Skin epidermis (tissue), 12 donors: ENCODE measurements at regions not wholly inside any gene's neighbourhood (a gene's known extent, or its start where the extent isn't known, plus 50 kb on each side); places are given as distances from the start of the nearest gene placed in this dataset.
A peak's percentile ranks its signal among the peaks of the same experiment; 100 is the strongest.
"Not testable (repeated sequence)": the region's sequence is repeated elsewhere in the genome, so short reads cannot be mapped to it uniquely, and the experiment has no call there.

ENCODE experiments used
- H3K27ac ChIP-seq, 21 experiments: fragments of 200-600 bp; sonication (generic) in 11 of 21; one replicate each; pipeline ENCODE4 v1.5.0; 2020; ENCODE audit warnings: mild to moderate bottlenecking in 3 of 21, inconsistent platforms in 2 of 21, moderate library complexity in 2 of 21
- H3K4me3 ChIP-seq, 7 experiments: fragments of 200-600 bp; sonication (generic) in 2 of 7; one replicate each; pipeline ENCODE4 v1.5.0; 2020; ENCODE audit warnings: inconsistent platforms in 2 of 7, mild to moderate bottlenecking in 2 of 7, moderate library complexity in 1 of 7

GRCh38 chr3:125645616-125646015 lies 50.3 kb upstream of the OSBPL11 start:
- Histone ChIP-seq H3K4me3 (no peak overlapping the region), H3K27ac (no peak overlapping the region)

DNA sequence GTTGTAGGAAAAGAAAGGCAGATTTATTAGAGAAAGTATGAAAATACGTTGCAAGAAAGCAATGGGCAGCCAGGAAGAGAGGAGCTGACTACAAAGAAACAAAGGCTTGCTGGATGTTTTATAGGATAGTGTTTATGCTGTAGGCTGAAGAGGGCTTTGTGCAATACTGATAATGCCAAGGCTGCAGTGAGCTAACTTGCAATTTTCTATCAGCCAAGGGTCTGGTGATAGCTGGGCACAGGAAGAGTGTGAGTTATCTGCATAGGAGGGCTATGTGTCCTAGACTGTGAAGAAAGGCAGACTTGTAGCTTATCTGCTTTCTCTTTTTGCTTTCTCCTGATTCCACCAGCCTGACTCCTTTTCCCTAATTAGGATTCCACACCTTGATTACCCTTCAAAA lies 51.3 kb upstream of the OSBPL11 start:
- Histone ChIP-seq H3K4me3 (no peak overlapping the region), H3K27ac (peak overlapping the region in 7 of 21 experiments; percentile 62 to 75 (median 69))

DNA sequence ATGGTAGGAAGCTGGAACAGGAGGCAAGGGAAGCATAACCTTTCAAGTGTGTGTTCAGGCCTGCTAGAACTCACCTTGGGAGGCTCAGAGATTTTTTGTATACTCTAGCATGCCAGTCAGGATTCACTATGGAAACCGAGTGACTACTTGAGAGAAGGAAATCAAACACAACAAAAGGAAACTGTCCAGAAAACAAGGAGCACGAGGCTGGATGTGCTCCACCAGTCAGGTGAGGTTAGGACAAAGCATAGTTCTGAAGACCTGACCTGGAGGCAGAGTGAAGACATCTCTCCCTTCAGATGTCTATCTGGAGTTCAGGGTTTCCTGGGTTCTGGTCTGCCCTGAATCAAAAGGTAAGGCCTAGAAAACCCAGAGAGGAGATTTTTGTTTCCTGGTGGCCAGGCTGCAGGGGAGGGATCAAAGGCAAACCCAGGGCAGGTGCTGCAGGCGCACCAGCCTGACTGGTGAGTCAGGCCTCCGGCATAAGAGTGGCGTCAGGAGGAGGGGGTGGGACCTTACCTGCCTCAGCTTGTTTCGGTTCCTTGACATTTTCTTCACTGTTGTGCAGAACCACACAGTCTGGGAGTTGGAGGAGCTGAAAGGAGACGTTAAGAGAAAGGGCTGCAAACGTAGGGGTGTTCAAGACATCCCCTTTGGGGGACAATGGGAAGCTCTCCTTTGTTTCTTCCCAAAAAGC lies 52.2 kb upstream of the OSBPL11 start:
- peak overlapping the region in 20 of 21 experiments; percentile 6 to 79 (median 64) for H3K27ac ChIP-seq
- H3K4me3 ChIP-seq = no peak overlapping the region

- Histone ChIP-seq H3K4me3 (no peak overlapping the region), H3K27ac (no peak overlapping the region)
Observed at GRCh38 chr3:125651244-125651643, 55.9 kb upstream of the OSBPL11 start.

DNA sequence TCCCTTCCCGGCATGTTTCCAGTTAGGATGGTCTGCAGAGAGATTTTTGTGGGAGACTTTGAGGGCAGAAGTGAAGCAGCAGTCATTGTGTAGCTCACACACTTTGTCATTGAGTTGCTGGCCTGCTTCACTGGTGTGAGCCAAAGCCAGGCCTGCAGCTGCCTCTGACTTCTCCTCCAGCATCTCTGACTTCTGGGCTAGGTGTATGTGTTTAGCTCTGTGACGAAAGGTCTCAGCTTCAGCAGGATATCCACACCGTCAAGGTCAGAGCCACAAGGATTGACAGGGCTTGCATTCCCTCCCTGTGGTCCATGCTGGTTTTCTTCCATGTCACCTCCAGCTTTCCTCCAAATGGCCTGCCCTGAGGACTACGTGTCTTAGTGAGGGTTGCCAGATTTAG lies 57.1 kb upstream of the OSBPL11 start:
- Histone ChIP-seq H3K27ac (no peak overlapping the region), H3K4me3 (no peak overlapping the region)

DNA sequence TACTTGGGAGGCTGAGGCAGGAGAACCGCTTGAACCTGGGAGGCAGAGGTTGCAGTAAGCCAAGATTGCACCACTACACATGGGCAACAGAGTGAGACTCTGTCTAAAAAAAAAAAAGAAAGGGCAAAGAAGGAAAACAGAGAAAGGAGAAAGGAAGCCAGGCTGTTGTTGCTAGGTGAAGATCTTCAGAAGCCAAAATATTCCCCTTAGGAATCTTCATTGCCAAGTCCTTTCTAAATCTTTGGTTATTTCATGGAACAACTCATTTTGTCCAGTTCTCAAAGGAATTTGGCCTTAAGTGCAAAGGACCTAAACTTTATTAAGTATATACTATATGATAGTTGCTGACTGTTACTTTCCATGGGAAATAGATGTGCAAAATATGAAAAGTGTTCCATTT lies 59.2 kb upstream of the OSBPL11 start:
- H3K4me3 ChIP-seq = no peak overlapping the region
- no peak overlapping the region for H3K27ac ChIP-seq

- H3K27ac ChIP-seq = no peak overlapping the region
Observed at GRCh38 chr3:125662675-125663074, 67.4 kb upstream of the OSBPL11 start.

GRCh38 chr3:125670352-125670751 lies 75.1 kb upstream of the OSBPL11 start:
- no peak overlapping the region for H3K4me3 ChIP-seq
- no peak overlapping the region for H3K27ac ChIP-seq

More at GRCh38 chr3:125662675-125663074, 67.4 kb upstream of the OSBPL11 start:
- H3K4me3 ChIP-seq = no peak overlapping the region

- no peak overlapping the region for H3K4me3 ChIP-seq
- no peak overlapping the region for H3K27ac ChIP-seq
Observed at GRCh38 chr3:125670945-125671344, 75.6 kb upstream of the OSBPL11 start.

DNA sequence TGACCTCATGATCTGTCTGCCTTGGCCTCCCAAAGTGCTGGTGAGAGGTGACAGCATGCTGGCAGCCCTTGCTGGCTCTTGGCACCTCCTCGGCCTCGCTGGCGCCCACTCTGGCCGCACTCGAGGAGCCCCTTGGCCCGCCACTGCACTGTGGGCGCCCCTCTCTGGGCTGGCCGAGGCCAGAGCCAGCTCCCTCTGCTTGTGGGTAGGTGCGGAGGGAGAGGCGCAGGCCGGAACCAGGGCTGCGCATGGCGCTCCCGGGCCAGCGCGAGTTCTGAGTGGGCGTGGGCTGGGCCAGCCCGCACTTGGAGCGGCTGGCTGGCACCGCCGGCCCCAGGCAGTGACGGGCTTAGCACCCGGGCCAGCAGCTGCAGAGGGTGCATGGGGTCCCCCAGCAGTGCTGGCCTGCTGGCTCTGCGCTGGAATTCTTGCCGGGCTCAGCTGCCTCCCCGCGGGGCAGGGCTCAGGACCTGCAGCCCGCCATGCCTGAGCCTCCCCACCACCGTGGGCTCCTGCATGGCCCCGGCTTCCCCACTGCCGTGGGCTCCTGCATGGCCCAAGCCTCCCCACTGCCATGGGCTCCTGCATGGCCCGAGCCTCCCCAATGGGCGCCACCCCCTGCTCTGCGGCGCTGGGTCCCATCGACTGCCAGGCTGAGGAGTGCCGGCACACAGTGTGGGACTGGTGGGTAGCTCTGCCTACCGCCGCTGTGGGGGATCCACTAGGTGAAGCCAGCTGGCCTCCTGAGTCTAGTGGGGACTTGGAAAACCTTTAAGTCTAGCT lies 76.4 kb upstream of the OSBPL11 start:
- Histone ChIP-seq H3K4me3 (no peak overlapping the region), H3K27ac (no peak overlapping the region)

DNA sequence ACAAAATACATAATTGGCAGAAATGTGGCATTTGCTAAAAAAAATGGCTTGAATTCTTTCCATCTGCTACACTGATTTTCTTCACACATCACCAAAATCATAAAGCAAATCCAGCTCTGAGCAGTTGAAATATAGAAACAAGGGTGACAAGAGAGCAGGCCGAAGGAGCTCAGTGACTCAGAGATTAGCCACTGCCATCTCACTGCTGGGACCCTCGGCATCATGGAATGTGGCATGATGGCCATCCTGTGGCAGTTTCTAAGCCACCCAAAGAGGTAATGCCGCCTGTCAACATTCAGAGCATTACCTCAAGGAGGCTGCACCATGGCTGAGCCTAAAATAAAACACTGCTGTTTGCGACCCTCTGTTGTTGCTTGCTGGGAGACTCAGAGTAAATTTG lies 80.5 kb upstream of the OSBPL11 start:
- no peak overlapping the region for H3K4me3 ChIP-seq
- no peak overlapping the region for H3K27ac ChIP-seq

DNA sequence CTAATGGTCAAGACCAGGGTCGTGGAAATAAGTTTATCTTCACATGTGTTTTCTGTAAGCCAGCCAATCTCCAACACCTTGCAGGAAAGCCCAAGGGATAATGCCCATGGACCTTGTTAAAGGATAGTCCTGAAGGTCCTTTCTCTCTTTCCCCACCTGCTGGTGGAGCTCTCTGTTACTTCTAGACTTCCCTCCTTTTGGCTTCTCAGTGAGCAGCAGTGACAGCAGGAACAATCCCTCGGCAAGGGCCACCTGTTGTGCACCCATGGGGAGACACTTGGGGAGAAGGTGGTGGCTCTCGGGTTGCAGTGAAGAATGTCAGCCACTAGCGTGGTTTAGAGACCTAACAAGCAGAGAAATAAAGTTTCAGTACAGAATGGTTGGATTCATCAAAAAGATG lies 84.0 kb upstream of the OSBPL11 start:
- Histone ChIP-seq H3K27ac (no peak overlapping the region), H3K4me3 (no peak overlapping the region)

GRCh38 chr3:125681146-125681545 lies 85.8 kb upstream of the OSBPL11 start:
- Histone ChIP-seq H3K4me3 (no peak overlapping the region), H3K27ac (no peak overlapping the region)

GRCh38 chr3:125681906-125682305 lies 86.6 kb upstream of the OSBPL11 start:
- H3K27ac ChIP-seq, H3K4me3 ChIP-seq: not testable (repeated sequence)

DNA sequence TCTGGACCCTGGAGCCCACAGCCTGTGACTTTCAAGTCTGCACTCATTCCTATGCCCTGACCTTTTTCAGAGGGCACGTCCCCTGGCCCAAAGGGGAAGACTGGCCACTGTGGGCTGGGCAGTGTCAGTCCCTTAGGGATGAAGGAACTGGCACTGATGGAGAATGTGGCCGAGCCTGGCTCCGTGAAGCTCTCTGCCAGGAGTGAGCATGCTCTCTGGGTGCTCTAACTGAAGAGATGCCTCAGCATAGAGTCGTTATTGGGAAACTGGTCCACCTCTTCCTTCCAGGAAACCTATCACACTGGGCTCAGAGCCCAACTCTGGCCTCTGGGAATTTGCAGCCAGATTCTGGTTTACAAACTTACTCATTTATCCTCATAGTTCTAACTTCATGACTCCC lies 87.3 kb upstream of the OSBPL11 start:
- not testable (repeated sequence) for H3K4me3 ChIP-seq, H3K27ac ChIP-seq

DNA sequence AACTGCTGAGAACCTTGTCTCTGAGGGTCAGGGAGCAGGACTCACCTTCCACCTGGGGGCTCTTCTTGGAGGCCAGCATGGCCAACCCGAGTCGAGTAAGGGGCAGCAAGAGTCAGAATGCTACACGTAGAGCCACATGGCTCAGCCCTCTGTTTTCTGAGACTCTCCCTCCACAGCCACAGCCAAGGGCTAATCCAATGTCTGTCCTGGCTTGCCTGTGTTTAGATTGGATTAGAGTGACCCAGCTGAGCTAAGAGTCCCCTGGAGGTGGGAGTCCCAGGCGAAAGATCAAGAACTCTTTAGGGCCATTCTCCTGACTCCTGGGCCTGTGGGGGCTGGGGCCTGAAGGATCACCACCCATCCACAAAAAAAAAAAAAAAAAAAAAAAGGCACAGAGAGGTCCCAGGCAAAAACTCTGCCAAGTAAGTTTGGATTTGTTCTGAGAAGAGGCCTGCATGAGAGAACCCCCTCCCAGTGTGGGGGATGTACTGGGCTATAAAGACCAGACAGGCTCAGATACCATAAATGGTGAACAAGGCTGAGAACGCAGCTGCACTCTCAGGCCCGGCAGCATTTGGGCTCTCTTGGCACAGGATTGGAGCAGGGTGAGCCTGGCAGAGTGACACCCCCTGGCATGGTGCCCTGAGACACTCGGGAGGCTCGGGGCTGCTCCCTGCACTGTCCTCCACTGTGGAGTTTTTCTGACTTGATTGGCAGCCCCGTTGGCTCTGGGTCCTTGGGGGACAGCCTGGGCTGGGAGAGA lies 88.0 kb upstream of the OSBPL11 start:
- no peak overlapping the region for H3K4me3 ChIP-seq
- H3K27ac ChIP-seq = no peak overlapping the region

DNA sequence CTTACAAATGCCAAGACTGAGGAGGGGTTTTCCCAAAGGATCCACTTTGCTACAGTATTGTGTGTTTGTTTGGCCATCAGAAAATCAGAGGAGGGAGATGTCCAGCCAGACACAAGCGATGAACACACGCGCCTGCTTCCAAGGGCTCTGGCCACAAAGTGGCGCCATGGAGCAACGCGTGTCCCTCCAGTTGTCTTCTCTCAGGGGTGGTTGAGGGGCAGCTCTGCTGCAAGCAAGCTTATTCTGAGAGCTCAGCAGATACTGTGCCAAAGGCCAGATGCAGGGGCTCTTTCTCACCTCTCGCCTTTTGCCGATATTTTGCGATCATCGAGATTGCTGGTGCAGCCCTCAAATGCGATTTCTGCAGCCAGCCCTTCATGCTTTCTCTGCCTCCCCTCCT lies 88.9 kb upstream of the OSBPL11 start:
- no peak overlapping the region for H3K4me3 ChIP-seq
- H3K27ac ChIP-seq = no peak overlapping the region

- not testable (repeated sequence) for H3K4me3 ChIP-seq, H3K27ac ChIP-seq
Observed at GRCh38 chr3:125685741-125686140, 90.4 kb upstream of the OSBPL11 start.

DNA sequence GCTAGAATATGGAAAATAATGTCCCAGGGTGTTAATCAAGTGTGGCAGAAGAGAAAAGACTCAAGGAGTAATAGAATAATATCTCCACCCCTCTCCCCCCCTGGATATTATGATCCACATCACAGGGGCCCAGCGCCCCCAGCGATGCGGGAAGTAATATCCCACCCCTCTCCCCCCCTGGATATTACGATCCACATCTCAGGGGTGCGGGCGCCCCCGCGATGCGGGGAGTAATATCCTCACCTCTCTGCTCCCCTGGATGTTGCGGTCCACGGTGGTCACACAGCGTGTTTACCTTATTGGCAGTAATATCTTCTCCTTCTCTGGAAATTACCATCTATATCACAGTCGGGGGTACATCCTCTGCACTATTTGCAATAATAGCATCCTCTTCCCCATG lies 97.1 kb upstream of the OSBPL11 start:
- Histone ChIP-seq H3K4me3 (no peak overlapping the region), H3K27ac (no peak overlapping the region)

DNA sequence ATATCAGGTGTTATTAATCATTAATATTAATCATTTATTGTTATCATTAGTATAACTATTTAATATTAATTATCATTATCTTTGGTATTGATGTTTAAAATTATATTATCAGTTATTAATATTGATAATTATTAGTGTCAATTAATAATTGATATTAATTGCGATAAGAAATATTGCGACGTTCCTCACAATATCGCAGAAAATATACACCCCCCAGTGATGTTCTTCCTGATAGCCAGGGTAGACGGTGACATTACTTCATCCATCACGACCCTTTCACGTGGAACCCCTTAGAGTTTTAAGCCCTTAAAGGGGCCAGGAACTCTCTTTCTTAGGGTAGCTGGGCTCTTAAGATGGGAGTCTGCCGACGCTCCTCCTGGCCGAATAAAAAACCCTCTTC lies 98.6 kb upstream of the OSBPL11 start:
- Histone ChIP-seq H3K27ac (no peak overlapping the region), H3K4me3 (no peak overlapping the region)
